Astrocyte of the spinal cord (primary cell): ENCODE measurements at regions not wholly inside any gene's neighbourhood (a gene's known extent, or its start where the extent isn't known, plus 50 kb on each side); places are given as distances from the start of the nearest gene placed in this dataset.

Experiments used
- DNase-seq: peaks from one replicate; pipeline ENCODE4 v3.0.0; 2011; ENCODE audit warnings: low read depth, low spot score
- H3K4me3 ChIP-seq: 2 replicates; pipeline ENCODE4 v1.5.1; 2011; ENCODE audit warnings: low read depth, mild to moderate bottlenecking, low read length, moderate library complexity
- CTCF ChIP-seq: IDR thresholded peaks from 2 replicates; pipeline ENCODE4 v1.5.1; 2012; ENCODE audit warnings: low read depth, mild to moderate bottlenecking, low read length, inconsistent platforms
- in situ Hi-C: cut with HindIII; loops from 2 replicates; pipeline ENCODE4 v1.10.0; 2017; ENCODE audit warnings: low sequenced_read_pairs

- DNase-seq = no peak
- in situ Hi-C loops = no loop called here
- no peak for TF ChIP-seq CTCF
- no peak overlapping the region for H3K4me3 ChIP-seq
Observed at GRCh38 chr21:19557046-19557445, 1153.5 kb upstream of the TMPRSS15 start.

GRCh38 chr21:19557488-19557887, 1153.9 kb upstream of the TMPRSS15 start:
- no peak for DNase-seq
- in situ Hi-C loops = no loop called here
- H3K4me3 ChIP-seq = no peak overlapping the region
- no peak for TF ChIP-seq CTCF

- DNase-seq = no peak
- no peak for TF ChIP-seq CTCF
- in situ Hi-C loops = no loop called here
- no peak overlapping the region for H3K4me3 ChIP-seq
Observed at GRCh38 chr21:19565587-19565986, 1162.0 kb upstream of the TMPRSS15 start.

- DNase-seq = no peak
- no peak overlapping the region for H3K4me3 ChIP-seq
- TF ChIP-seq CTCF = no peak
- in situ Hi-C loops = no loop called here
Observed at GRCh38 chr21:19566975-19567374, 1163.4 kb upstream of the TMPRSS15 start.

GRCh38 chr21:19577381-19577780, 1173.8 kb upstream of the TMPRSS15 start:
- no peak for TF ChIP-seq CTCF
- in situ Hi-C loops = no loop called here
- DNase-seq = no peak
- no peak overlapping the region for H3K4me3 ChIP-seq

- TF ChIP-seq CTCF = no peak
- in situ Hi-C loops = no loop called here
- no peak for DNase-seq
- H3K4me3 ChIP-seq = no peak overlapping the region
Observed at GRCh38 chr21:19590044-19590443, 1186.5 kb upstream of the TMPRSS15 start.

GRCh38 chr21:19603011-19603593, 1199.5 kb upstream of the TMPRSS15 start:
- in situ Hi-C loops = no loop called here
- no peak for DNase-seq
- no peak overlapping the region for H3K4me3 ChIP-seq
- no peak for TF ChIP-seq CTCF
